Hippocampal formation (tissue), 2 donors: ENCODE measurements at regions not wholly inside any gene's neighbourhood (a gene's known extent, or its start where the extent isn't known, plus 50 kb on each side); places are given as distances from the start of the nearest gene placed in this dataset.

ENCODE experiments used
- DNase-seq, 2 donors: peaks; one replicate each; lab custom pipeline; 2025; lab: John Stamatoyannopoulos, UW

- DNase-seq, result no peak
Measured at GRCh38 chr2:223386189-223386588, 216.0 kb downstream of the SCG2 start.

- DNase-seq, result no peak
Measured at GRCh38 chr2:223386984-223387383, 215.2 kb downstream of the SCG2 start.

GRCh38 chr2:223389624-223390023 is 212.5 kb downstream of the SCG2 start:
- DNase-seq, result no peak

GRCh38 chr2:223396993-223397392 is 205.2 kb downstream of the SCG2 start:
- no peak for DNase-seq

GRCh38 chr2:223399357-223399957 is 202.7 kb downstream of the SCG2 start:
- DNase-seq, result no peak

GRCh38 chr2:223404616-223405015 is 197.5 kb downstream of the SCG2 start:
- no peak for DNase-seq

GRCh38 chr2:223414646-223415045 is 187.5 kb downstream of the SCG2 start:
- peak in 1 of 2 donors; percentile 2 for DNase-seq

GRCh38 chr2:223415071-223415470 is 187.1 kb downstream of the SCG2 start:
- no peak for DNase-seq

- DNase-seq, result no peak
Measured at GRCh38 chr2:223416815-223417610, 185.1 kb downstream of the SCG2 start.

GRCh38 chr2:223418131-223418530 is 184.0 kb downstream of the SCG2 start:
- DNase-seq, result no peak

GRCh38 chr2:223418604-223419199 is 183.5 kb downstream of the SCG2 start:
- DNase-seq, result no peak

GRCh38 chr2:223420048-223420447 is 182.1 kb downstream of the SCG2 start:
- no peak for DNase-seq

GRCh38 chr2:223431479-223431878 is 170.7 kb downstream of the SCG2 start:
- no peak for DNase-seq

GRCh38 chr2:223433461-223433860 is 168.7 kb downstream of the SCG2 start:
- no peak for DNase-seq

- DNase-seq, result no peak
Measured at GRCh38 chr2:223437788-223438187, 164.4 kb downstream of the SCG2 start.

- no peak for DNase-seq
Measured at GRCh38 chr2:223439184-223439583, 163.0 kb downstream of the SCG2 start.

GRCh38 chr2:223439786-223440185 is 162.4 kb downstream of the SCG2 start:
- no peak for DNase-seq

- no peak for DNase-seq
Measured at GRCh38 chr2:223442847-223443246, 159.3 kb downstream of the SCG2 start.

- no peak for DNase-seq
Measured at GRCh38 chr2:223450246-223450645, 151.9 kb downstream of the SCG2 start.

GRCh38 chr2:223457301-223457700 is 144.9 kb downstream of the SCG2 start:
- DNase-seq, result no peak

GRCh38 chr2:223459328-223459939 is 142.7 kb downstream of the SCG2 start:
- DNase-seq, result peak in 1 of 2 donors; percentile 1

- no peak for DNase-seq
Measured at GRCh38 chr2:223460209-223460608, 142.0 kb downstream of the SCG2 start.

- DNase-seq, result peak in 1 of 2 donors; percentile 1
Measured at GRCh38 chr2:223460774-223461211, 141.4 kb downstream of the SCG2 start.
